Myocyte (in vitro differentiated cells): ENCODE measurements at regions not wholly inside any gene's neighbourhood (a gene's known extent, or its start where the extent isn't known, plus 50 kb on each side); places are given as distances from the start of the nearest gene placed in this dataset.
"Not testable (repeated sequence)": the region's sequence is repeated elsewhere in the genome, so short reads cannot be mapped to it uniquely, and the experiment has no call there.

ENCODE experiments used
- DNase-seq: peaks from one replicate; pipeline ENCODE4 v3.0.0-alpha.2; 2012; ENCODE audit warnings: low read depth

DNA sequence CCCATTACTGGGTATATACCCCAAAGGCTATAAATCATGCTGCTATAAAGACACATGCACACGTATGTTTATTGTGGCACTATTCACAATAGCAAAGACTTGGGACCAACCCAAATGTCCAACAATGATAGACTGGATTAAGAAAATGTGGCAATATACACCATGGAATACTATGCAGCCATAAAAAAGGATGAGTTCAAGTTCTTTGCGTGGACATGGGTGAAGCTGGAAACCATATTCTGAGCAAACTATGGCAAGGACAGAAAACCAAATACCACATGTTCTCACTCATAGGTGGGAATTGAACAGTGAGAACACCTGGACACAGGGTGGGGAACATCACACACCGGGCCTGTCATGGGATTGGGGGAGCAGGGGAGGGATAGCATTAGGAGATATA is 54.4 kb upstream of the MUCL1 start:
- DNase-seq: not testable (repeated sequence)

DNA sequence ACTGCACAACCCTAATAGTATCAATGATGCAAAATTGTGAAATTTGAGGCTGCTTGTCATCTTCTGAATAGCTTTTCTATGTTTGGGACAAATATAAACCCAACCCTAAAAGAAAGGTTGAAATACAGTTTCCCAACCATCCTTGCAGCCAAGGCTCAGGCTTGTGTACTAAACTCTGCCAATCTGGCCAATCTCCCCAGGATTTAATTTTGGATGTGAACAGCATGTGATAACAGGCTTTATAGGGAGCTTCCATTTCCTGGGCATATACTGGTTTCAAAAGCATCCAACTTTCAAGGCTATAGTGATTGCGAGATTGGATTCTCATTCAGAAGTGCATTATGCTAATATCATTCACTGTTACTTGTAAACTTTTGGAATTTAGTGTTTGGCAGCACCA is 55.7 kb upstream of the MUCL1 start:
- DNase-seq: no peak

DNA sequence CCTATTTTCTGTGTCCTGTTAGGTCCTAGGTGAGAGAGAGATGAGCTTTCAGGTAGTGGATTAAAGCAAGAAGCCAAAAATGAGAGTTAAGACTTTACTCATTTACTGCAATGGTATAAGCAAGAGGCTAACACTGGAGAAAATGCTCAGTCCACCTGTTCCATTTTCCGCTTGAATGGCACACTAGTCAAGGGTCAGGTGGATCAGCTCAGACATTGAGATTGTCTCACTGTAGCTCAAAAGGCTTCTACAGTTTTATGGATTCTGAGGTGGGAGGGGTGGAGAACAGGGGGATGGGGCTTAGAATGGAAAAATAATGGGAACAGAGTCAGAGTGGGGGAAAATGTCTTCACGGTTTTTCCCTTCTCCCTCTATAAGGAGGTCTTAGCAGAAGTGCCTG is 57.3 kb upstream of the MUCL1 start:
- no peak for DNase-seq

DNA sequence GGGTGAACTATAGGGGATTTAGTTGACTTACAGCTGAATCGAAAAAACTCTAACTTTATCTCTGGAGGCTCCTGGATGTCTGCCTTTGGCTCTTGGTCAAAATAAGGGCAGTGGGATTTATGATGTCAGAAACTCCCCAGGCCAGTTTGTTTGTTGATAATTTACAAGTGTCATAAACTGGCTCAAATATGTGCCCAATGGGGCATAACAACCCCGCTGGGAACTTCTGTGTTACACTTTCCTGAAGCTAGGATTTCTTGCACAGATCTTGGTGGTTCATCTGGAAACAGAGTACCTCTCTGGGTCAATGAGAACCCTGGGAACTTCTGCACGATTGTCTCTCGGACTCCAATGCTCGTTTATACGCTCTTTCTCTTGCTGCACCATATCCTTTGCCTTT is 58.7 kb upstream of the MUCL1 start:
- no peak for DNase-seq

DNA sequence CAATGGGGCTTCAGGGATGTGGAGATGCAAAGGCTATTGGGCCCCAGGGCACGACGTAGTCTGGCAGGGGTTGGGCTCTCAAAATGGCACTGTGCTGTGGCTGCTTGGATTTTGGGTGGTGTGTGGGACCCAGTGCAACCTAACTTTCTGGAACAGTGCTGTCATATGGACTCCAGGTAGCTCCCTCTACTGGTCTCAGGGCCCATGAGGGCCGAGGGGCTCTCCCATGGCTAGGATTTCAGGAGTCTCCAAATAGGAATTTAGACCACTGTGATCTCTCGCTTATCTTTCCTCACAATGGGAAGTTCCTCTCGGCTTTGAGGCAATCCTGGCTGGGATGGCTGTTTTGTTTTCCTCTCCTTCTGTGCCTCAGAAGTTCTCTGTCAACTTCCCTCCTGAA is 68.2 kb upstream of the MUCL1 start:
- no peak for DNase-seq

DNA sequence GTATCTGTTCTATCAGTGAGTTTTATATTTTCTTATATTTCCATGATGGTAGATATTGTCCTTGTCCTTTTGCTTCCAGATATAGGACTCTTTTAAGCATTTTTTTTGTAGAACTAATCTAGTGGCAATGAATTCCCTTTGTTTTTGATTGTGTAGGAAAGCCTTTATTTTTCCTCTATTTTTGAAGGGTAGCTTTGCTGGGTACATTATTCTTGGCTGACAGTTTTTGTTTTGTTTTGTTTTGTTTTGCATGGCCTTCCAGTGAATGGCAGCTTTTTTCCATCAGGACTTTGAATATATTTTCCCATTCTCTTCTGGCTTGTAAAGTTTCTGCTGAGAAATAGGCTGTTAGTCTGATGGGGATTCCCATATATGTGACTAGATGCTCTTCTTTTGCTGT is 70.2 kb upstream of the MUCL1 start:
- no peak for DNase-seq

DNA sequence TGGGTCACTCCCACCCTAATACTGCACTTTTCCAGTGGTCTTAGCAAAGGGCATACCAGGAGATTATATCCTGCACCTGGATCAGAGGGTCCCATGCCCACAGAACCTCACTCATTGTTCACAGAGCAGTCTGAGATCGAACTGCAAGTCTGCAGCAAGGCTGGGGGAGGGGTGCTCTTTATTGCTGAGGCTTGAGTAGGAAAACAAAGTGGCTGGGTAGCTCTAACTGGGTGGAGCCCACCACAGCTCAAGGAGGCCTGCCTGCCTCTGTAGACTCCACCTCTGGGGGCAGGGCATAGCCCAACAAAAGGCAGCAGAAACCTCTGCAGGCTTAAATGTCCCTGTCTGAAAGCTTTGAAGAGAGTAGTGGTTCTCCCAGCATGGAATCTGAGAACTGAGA is 77.3 kb upstream of the MUCL1 start:
- not testable (repeated sequence) for DNase-seq

DNA sequence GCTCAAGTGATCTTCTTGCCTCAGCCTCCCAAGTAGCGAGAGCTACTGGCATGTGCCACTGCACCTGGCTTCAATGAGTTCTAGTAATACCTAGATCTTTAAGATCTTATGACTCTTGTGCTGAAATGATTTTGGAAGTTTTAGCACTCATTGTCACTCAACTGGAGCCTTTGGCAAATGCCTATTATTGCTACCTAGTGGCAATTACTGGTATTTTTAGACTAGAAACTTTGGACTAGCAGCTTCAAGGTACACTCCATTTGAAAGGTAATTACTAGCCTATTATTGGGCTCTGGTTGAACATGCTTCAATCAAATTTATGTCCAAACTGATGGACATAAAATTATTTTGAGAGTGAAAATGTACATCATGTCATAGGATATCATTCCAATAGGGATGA is 80.7 kb upstream of the MUCL1 start:
- no peak for DNase-seq

DNA sequence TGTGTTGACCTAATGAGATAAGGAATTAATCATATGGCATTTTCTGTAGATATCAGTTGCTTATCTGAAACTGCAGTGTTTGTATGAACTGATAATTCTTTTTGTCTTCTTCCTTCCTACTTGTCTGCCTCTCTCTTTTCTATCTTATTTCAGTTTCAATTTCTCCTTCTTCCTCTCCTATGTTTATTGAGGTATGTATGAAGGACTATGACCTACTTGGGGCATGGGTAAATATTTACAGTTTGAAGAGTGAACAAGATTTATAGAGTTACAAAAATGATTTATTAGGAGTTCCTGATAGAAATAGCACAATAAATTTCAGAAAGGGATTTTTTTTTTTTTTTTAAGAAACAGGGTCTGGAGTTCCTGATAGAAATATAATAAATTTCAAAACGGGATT is 88.7 kb upstream of the MUCL1 start:
- DNase-seq: no peak

DNA sequence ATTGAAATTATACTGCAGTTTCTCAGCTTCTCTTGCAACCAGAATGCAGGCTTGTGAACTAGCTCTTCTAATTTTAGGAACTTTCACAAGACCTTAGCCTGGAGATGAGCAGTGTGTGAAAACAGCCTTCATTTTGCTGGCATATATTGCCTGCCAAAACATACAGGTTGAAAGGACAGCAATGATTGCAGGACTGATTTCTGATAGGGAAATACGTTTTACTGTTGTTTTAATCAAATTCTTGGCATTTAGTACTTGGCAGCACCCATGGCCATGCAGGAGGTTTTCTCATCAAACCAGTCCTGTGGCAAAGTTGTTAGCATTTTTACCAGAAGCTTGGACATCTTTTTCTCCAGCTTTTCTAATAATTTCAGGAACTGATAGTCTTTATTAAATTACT is 91.9 kb upstream of the MUCL1 start:
- DNase-seq: no peak

DNA sequence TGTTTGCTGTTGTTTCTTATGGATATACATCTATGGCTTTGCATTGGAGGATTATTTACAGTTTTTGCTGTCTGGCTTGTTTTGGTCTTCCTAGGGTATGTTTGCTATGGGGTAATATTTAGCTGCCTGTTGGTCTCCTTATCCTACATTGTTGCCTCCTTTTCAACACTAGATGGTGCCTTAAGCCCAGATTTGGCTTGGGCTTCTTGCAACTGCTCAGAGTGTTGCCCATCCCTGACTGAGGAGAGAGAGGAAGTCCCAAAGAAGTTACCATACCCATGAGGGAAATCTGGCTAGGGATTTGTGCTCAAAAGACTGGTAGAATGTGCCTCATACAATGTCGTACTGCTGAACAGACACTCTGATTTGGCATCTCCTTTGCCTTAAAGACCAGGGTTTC is 94.6 kb upstream of the MUCL1 start:
- DNase-seq: peak; percentile 28

DNA sequence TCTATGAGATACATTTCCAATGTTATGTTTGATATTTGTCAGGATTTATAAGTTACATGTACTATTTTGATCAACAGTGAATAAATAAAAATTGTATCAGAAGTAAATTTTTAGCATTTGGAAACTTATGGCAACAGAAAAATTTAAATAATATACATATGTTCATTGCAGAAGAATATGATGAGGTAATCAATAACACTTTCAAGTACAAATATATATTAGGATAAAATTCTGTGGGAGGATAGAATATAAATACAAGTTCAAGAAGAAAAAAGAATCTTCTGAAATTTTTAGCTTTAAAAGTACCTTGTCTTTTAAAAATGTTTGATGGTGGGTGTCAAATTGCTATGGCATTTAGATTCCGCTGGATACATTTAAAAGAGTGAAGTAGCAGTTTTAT is 102.8 kb upstream of the MUCL1 start:
- no peak for DNase-seq

DNA sequence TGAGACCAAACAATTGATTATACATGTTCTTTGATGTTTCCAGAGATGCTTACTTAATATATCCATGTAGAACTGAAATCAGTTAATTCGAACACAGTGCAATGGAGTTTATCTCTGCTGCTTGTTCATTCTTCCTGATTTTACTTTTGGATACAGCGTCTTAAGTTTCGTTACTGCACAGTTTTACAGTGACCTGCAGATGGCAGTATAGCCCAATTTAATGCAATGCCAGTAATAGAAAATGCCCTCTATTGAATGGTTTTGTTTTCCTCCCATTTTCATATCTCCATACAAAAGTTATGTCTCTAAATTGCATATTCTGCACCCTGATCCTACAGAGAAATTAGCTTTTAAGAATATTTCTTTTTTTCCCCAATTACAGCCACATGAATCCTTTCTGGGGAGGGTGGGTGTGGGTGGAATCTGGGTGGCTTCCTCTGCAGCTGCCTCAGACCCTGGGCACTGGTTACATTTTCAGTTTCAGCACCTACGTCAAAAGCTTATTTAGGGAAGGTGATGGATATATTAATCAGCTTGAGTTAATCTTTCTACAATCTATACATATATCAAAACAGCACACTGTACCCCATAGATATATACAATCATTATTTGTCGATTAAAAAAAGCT is 101.1 kb upstream of the DCD start:
- peak; percentile 64 for DNase-seq

DNA sequence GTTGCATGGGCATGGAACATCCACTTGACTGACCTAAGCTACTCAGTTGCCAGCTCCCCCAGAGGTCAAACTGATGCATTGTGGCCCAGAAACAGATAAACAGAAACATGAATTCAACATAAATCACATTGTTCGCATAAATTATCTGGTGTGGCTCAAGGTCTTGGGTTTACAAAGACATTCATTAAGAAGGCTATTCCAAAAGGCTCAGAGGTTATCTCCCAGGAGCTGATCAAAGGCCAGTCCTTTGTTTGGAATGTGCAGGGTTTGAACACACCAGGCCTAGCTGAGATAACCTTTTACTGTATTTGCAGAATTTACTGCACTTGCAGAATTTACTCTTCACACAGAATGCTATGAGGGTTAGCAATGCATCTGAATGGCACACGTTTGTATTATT is 96.4 kb upstream of the DCD start:
- DNase-seq: no peak

DNA sequence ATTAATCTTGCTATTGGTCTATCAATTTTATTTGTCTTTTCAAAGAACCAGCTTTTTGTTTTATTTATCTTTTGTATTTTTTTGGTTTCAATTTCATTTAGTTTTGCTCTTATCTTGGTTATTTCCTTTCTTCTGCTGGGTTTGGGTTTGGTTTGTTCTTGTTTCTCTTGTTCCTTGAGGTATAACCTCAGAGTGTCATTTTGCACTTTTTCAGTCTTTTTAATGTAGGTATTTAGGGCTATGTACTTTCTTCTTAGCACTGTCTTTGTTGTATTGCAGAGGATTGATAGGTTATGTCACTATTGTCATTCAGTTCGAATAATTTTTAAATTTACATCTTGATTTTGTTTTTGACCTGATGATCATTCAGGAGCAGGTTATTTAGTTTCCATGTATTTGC is 92.7 kb upstream of the DCD start:
- no peak for DNase-seq

DNA sequence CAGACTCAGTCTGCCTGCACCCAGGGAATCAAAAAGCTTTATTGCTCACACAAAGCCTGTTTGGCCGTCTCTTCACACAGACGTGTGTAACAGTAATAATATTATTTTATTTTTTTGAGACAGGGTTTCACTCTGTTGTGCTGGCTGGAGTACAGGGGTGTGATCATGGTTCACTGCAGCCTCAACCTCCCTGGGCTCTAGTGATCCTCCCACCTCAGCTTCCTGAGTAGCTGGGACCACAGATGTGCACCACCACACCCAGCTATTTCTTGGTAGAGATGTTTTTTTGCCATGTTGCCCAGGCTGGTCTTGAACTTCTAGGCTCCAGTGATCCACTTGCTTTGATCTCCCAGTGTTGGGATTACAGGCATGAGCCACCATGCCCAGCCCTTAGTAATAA is 88.4 kb upstream of the DCD start:
- no peak for DNase-seq

DNA sequence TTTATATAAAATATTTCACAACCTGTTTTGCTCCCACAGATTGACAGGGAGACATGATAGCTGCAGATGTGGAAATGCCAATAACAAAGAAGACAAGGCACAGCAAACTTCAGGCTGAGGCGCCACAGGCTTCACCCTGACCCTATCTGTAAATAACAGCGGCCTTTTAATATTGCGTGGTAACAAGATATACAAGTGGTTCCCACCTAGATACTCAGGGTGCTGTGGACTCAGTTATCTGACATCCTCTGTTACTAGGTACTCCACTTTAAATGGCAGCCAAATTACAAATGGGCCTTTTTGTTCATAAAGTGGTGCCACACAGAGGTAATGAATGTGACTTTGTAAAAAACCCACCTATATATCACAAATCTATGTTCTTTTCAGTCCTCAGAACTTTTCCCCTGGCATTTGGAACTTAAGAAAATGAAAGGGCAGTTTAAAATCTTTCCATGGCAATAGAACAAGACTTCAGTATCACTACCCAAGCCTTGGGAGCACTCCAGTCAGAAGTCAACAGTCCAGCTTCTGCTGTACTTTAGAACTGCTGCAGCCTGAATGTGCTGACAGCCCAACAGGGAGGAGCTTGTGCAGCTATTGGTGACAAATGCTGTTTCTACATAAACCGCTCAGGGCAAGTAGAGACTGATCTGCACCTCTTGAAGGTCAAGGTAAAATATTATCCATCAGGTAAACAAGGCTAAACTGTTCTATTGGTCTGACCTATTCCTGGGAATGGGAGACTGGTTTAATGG is 86.2 kb upstream of the DCD start:
- no peak for DNase-seq

DNA sequence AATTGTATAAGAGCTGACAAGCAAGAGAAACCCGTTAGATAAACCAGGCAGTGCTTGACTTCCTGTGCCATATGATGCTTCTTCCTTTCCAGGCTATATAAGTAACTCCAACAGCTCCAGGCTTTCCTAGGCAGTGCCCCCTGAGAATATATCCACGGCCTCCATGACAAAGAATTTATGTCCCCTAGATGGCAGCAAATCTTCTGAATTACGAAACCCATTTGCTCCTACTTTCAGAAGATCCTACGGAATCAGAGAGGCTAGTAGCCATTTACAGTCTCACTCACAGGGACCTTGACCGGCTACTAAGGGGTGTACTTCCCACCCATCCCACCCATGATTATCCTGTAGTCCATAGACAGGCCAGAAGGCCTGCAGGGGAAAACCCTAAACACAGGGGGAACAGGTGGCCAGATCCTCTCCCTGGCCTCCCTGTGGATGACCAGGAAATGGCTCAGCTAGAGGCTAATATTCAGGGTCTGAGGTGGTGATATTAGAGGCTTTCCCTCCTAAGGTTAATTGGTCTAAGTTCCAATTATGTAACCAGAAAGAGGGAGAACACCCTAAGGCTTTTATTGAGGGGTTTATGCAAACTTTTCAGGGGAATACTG is 77.2 kb upstream of the DCD start:
- peak; percentile 7 for DNase-seq

DNA sequence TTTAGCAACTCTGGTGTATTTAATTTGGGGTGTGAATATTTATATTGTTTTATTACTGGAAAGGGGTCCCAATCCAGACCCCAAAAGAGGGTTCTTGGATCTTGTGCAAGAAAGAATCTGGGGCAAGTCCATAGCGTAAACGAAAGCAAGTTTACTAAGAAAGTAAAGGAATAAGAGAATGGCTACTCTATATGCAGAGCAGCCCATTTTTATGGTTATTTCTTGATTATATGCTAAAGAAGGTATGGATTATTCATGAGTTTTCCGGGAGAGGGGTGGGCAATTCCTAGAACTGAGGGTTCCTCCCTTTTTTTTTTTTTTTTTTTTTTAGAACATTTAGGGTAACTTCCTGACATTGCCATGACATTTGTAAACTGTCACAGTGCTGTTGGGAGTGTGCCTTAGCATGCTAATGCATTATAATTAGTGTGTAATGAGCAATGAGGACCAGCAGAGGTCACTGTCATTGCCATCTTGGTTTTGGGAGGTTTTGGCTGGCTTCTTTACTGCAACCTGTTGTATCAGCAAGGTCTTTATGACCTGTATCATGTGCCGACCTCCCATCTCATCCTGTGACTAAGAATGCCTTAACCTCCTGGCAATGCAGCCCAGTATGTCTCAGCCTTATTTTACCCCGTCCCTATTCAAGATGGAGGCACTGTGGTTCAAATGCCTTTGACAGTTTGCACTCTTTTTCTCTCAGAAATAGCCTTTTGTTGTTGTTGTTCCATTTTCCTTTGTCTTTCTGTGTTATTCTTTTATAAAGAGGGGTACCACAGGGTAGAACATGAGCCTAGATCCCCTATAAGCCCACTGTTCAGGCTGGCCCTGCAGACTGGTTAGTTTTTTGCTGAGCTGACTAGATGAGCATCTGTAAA is 75.5 kb upstream of the DCD start:
- DNase-seq: peak; percentile 31

DNA sequence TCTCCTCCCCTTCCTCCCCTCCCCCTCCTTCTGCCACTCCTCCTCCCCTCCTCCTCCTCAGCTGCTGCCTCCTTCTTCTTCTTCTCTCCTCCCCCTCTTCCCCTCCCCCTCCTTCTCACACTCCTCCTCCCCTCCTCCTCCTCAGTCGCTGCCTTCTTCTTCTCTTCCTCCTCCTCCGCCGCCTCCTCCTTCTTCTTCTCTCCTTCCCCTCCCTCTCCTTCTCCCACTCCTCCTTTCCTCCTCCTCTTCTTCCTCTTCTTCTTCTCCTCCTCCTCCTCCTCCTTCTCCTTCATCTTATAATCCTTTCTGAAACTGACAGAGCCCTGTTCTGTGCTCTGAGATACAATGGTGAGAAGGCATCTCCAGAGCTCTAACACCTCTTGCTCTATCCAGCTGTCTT is 73.1 kb upstream of the DCD start:
- DNase-seq: no peak

DNA sequence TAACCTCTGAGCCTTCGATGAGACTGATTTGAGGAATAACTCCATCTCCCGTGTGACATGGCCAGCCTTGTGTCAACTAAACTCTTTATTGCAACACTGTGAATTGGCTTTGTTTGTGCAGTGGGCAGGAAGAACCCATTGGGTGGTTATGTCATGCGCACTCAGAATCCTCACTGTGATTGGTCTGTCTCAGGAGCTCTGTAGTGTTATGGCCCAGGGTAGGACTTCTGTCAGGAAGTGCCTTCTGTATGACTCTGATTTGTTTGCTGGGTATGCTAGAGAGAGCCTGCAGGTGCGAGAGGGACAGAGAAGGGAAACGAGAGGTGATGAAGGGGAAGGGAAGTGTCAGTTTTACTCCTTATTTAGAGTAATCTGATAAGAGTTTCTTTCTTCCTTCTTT is 71.5 kb upstream of the DCD start:
- no peak for DNase-seq

DNA sequence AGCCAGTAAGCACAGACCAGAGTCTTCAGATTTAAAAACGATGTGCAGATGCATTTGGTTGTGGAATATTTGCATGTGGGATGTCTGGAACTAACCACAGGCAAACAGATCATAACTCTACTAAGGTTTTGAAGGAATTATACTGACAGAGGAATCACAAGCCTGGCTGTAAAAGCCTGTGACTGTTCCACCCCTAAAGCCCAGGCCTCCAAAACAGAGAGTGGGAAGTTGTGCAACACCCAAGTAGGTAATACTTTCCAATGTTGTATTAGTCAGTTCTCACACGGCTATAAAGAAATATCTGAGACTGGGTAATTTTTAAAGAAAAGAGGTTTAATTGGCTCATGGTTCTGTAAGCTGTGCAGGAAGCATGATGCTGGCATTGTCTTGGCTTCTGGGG is 68.1 kb upstream of the DCD start:
- DNase-seq: no peak
